ENCODE measurements at regions not wholly inside any gene's neighbourhood (a gene's known extent, or its start where the extent isn't known, plus 50 kb on each side); places are given as distances from the start of the nearest gene placed in this dataset.
"Not testable (repeated sequence)": the region's sequence is repeated elsewhere in the genome, so short reads cannot be mapped to it uniquely, and the experiment has no call there.

DNA sequence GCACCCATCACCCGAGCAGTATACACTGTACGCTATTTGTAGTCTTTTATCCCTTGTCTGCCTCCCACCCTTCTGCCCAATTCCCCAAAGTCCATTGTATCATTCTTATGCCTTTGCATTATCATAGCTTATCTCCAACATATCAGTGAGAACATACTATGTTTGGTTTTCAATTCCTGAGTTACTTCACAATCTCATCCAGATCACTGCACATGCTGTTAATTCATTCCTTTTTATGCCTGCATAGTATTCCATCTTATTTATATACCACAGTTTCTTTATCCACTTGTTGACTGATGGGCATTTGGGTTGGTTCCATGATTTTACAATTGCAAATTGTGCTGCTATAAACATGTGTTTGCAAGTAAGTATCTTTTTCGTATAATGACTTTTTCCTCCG lies 564.7 kb upstream of the NECTIN3 start:
- Histone ChIP-seq H4K20me1 (ENCODE audit: insufficient read depth, poor library complexity, severe bottlenecking) (no peaks in the 10 kb centered on the region), H3K9me2 (replicated peaks; ENCODE audit: insufficient read depth) (no peaks in the 10 kb centered on the region), H3K4me3 (no peak overlapping the region), H2AFZ (no peak overlapping the region), H3K36me3 (replicated peaks; ENCODE audit: insufficient read depth, low read depth) (no peaks in the 10 kb centered on the region), H3K27me3 (no peaks in the 10 kb centered on the region), H3K27ac (no peak overlapping the region), H3K4me1 (ENCODE audit: insufficient read depth) (no peaks in the 10 kb centered on the region), H3K9me3 (ENCODE audit: low read depth) (no peaks in the 10 kb centered on the region), H3K79me2 (no peaks in the 10 kb centered on the region), H3K4me2 (no peak overlapping the region)
- DNase-seq (ENCODE audit: low spot score) = no peak
- over 99% methylated on average over 4 of the region's 4 CpGs for WGBS (ENCODE audit: low lambda C conversion rate, missing lambda C conversion rate)
- TF ChIP-seq EZH2phosphoT487 (IDR thresholded peaks at IDR 0.05; ENCODE audit: low read depth, severe bottlenecking, unreplicated experiment) (no peak), EZH2 (IDR thresholded peaks at IDR 0.05; ENCODE audit: borderline replicate concordance) (no peak)
- TF ChIP-seq, protein P1, sequence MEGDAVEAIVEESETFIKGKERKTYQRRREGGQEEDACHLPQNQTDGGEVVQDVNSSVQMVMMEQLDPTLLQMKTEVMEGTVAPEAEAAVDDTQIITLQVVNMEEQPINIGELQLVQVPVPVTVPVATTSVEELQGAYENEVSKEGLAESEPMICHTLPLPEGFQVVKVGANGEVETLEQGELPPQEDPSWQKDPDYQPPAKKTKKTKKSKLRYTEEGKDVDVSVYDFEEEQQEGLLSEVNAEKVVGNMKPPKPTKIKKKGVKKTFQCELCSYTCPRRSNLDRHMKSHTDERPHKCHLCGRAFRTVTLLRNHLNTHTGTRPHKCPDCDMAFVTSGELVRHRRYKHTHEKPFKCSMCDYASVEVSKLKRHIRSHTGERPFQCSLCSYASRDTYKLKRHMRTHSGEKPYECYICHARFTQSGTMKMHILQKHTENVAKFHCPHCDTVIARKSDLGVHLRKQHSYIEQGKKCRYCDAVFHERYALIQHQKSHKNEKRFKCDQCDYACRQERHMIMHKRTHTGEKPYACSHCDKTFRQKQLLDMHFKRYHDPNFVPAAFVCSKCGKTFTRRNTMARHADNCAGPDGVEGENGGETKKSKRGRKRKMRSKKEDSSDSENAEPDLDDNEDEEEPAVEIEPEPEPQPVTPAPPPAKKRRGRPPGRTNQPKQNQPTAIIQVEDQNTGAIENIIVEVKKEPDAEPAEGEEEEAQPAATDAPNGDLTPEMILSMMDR (IDR thresholded peaks at IDR 0.05; ENCODE audit: poor library complexity) = no peak

DNA sequence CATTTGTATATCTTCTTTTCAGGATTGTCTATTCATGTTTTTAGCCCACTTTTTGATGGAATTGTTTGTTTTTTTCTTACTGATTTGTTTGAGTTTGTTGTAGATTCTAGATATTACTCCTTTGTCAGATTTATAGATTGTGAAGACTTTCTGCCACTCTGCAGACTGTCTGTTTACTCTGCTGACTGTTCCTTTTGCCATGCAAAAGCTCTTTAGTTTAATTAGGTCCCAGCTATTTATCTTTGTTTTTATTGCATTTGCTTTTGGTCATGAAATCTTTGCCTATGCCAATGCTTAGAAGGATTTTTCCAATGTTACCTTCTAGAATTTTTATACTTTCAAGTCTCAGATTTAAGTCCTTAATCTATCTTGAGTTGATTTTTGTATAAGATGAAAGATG lies 564.0 kb upstream of the NECTIN3 start:
- not testable (repeated sequence) for H4K20me1 ChIP-seq (ENCODE audit: insufficient read depth, poor library complexity, severe bottlenecking); H3K27me3 ChIP-seq; H3K79me2 ChIP-seq; H3K9me3 ChIP-seq (ENCODE audit: low read depth); H3K4me3 ChIP-seq; H3K4me1 ChIP-seq (ENCODE audit: insufficient read depth); H3K36me3 ChIP-seq (replicated peaks; ENCODE audit: insufficient read depth, low read depth); H3K27ac ChIP-seq; H3K4me2 ChIP-seq; H2AFZ ChIP-seq; H3K9me2 ChIP-seq (replicated peaks; ENCODE audit: insufficient read depth); DNase-seq (ENCODE audit: low spot score)

DNA sequence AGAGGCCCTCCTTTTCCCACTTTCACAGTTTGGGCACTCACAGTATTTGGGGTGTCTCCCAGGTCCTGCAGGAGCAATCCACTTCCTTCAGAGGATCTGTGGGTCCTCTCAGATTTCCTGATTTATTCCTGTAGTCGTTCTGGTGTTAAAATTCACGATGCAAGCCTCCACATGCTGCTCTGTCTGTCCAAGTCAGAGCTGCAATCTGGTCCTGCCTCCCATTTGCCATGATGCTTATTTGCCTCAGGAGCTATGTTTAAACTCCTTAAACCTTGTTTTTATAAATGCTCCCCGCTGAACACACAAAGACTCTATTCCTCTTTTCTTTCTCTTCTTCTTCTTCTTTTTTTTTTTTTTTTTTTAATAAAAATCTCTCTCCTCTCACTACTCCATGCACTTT lies 558.7 kb upstream of the NECTIN3 start:
- H3K4me2 ChIP-seq = no peak overlapping the region
- H3K4me1 ChIP-seq (ENCODE audit: insufficient read depth) = no peaks in the 10 kb centered on the region
- H2AFZ ChIP-seq = no peak overlapping the region
- 51% methylated on average over 3 of the region's 3 CpGs for WGBS (ENCODE audit: low lambda C conversion rate, missing lambda C conversion rate)
- H4K20me1 ChIP-seq (ENCODE audit: insufficient read depth, poor library complexity, severe bottlenecking) = no peaks in the 10 kb centered on the region
- DNase-seq (ENCODE audit: low spot score) = no peak
- H3K9me2 ChIP-seq (replicated peaks; ENCODE audit: insufficient read depth) = no peaks in the 10 kb centered on the region
- H3K27me3 ChIP-seq = no peaks in the 10 kb centered on the region
- no peaks in the 10 kb centered on the region for H3K79me2 ChIP-seq
- H3K27ac ChIP-seq = no peak overlapping the region
- TF ChIP-seq EZH2phosphoT487 (IDR thresholded peaks at IDR 0.05; ENCODE audit: low read depth, severe bottlenecking, unreplicated experiment) = no peak
- TF ChIP-seq, protein P1 (IDR thresholded peaks at IDR 0.05; ENCODE audit: poor library complexity) = no peak
- TF ChIP-seq EZH2 (IDR thresholded peaks at IDR 0.05; ENCODE audit: borderline replicate concordance) = no peak
- H3K9me3 ChIP-seq (ENCODE audit: low read depth) = no peaks in the 10 kb centered on the region
- H3K36me3 ChIP-seq (replicated peaks; ENCODE audit: insufficient read depth, low read depth) = no peaks in the 10 kb centered on the region
- H3K4me3 ChIP-seq = no peak overlapping the region

DNA sequence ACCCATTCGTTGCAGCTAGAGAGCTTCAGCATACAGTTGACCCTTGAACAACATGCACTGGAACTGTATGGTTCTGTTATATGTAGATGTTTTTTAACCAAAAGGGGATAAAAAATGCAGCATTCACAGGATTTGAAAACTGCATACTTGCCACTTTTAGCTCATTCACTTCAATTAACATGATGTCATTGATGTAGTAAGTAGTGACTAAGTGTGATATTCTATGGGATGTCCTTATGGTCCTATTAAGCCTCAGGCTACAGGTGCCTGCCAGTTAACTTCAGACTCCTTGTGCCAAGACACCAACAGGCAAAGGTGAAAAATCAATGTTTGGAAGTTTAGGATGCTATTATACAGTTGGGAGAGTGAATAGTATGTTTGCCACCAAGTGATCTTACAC lies 553.6 kb upstream of the NECTIN3 start:
- Histone ChIP-seq H3K4me2 (no peak overlapping the region), H3K4me1 (ENCODE audit: insufficient read depth) (no peaks in the 10 kb centered on the region), H3K4me3 (no peak overlapping the region), H3K9me2 (replicated peaks; ENCODE audit: insufficient read depth) (no peaks in the 10 kb centered on the region), H3K79me2 (no peaks in the 10 kb centered on the region), H3K27ac (no peak overlapping the region), H2AFZ (no peak overlapping the region), H4K20me1 (ENCODE audit: insufficient read depth, poor library complexity, severe bottlenecking) (no peaks in the 10 kb centered on the region), H3K9me3 (ENCODE audit: low read depth) (no peaks in the 10 kb centered on the region), H3K27me3 (no peaks in the 10 kb centered on the region), H3K36me3 (replicated peaks; ENCODE audit: insufficient read depth, low read depth) (no peaks in the 10 kb centered on the region)
- TF ChIP-seq, protein P1 (IDR thresholded peaks at IDR 0.05; ENCODE audit: poor library complexity) = no peak
- TF ChIP-seq EZH2 (IDR thresholded peaks at IDR 0.05; ENCODE audit: borderline replicate concordance) = no peak
- TF ChIP-seq EZH2phosphoT487 (IDR thresholded peaks at IDR 0.05; ENCODE audit: low read depth, severe bottlenecking, unreplicated experiment) = no peak
- WGBS (ENCODE audit: low lambda C conversion rate, missing lambda C conversion rate) = 84% methylated on average over 1 of the region's 1 CpG
- DNase-seq (ENCODE audit: low spot score) = no peak
